WI38 (cell line): ENCODE measurements at regions not wholly inside any gene's neighbourhood (a gene's known extent, or its start where the extent isn't known, plus 50 kb on each side); places are given as distances from the start of the nearest gene placed in this dataset.
"Not testable (repeated sequence)": the region's sequence is repeated elsewhere in the genome, so short reads cannot be mapped to it uniquely, and the experiment has no call there.

Source experiments
- H3K4me3 ChIP-seq: 2 replicates; pipeline ENCODE4 v1.5.1; 2011; ENCODE audit warnings: low read depth, mild to moderate bottlenecking, control low read depth, low read length
- TF ChIP-seq, protein P1 (sequence below): IDR thresholded peaks from 2 replicates; pipeline ENCODE4 v1.5.1; 2012; ENCODE audit warnings: low read depth, mild to moderate bottlenecking, control low read depth, low read length

DNA sequence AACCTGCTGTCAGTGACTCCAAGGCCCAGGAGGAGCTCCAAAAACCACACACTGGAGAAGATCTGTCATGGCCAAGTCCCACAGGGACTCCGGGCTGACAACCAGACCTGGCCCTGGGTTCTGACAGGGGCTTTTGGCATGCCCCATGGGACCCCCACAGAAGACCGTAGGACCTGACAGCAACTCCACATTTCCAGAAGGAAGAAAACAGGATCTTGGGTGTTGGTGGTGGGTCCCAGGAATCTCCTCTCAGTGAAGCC is 275.9 kb upstream of the HS6ST1 start:
- no peak overlapping the region for H3K4me3 ChIP-seq
- TF ChIP-seq, protein P1, sequence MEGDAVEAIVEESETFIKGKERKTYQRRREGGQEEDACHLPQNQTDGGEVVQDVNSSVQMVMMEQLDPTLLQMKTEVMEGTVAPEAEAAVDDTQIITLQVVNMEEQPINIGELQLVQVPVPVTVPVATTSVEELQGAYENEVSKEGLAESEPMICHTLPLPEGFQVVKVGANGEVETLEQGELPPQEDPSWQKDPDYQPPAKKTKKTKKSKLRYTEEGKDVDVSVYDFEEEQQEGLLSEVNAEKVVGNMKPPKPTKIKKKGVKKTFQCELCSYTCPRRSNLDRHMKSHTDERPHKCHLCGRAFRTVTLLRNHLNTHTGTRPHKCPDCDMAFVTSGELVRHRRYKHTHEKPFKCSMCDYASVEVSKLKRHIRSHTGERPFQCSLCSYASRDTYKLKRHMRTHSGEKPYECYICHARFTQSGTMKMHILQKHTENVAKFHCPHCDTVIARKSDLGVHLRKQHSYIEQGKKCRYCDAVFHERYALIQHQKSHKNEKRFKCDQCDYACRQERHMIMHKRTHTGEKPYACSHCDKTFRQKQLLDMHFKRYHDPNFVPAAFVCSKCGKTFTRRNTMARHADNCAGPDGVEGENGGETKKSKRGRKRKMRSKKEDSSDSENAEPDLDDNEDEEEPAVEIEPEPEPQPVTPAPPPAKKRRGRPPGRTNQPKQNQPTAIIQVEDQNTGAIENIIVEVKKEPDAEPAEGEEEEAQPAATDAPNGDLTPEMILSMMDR = no peak

DNA sequence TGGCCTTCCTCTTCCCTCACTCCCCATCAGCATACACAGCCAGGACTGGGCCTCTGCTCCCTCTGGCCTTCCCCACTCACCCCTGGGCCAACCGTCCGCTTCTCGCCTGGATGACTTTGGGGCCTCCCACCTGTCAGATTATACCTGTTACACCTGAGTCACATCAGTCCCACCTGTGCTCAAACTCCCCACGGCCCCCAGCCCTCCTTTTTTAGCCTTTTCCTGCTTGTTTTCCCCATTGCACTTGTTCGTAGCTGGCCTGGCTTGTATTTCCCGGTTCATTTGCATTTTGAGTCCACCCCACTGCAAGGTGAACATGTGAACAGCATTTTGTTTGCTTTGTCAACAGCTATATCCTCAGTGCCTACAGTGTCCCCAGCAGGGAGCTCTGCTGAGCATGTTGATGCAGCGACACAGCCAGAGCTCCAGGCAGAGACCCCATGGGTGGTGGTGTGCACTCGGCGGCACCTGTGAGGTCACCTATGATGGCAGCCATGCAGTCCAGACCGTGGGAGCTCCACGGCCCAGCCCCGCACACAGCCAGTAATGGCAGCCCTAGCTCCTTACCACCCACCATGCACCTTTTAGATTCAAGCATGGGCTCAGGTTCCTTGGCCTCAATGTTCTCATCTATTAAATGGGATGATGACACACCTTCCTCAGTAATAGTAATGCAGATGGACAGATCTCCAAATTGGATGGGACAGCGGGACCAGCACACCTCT is 276.4 kb upstream of the HS6ST1 start:
- TF ChIP-seq, protein P1 = no peak
- no peak overlapping the region for H3K4me3 ChIP-seq

DNA sequence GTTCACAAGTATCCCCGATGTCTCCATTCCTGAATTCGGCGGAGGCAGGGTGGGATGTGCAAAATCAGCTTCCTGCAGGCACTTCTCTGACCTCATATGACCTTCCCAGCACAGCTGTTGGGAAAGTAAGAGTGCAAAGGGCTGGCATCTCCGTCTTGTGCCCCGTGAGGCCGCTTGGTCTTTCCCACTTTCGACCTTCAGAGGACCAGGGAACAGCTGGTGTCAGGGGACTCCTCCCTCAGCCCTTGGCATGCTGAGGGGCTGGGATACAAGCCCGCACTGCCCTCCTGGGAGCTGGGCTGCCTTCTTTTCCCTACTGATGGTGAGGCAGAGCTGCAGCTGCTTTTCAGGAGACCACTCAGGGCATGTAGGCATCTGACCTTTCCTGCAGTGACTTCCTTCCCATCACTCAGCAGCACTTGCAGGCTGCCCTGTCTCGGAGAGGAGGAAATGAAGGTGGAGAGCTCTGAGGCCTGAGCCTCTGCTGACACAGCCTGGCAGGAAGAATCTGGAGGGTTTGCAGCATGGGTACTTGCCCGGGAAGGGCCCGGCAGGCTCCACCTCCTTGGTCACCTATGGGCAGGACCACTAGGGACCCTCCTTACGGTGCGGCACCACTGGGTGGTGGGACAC is 277.2 kb upstream of the HS6ST1 start:
- no peak overlapping the region for H3K4me3 ChIP-seq
- TF ChIP-seq, protein P1 = no peak

GRCh38 chr2:128596396-128597120 is 277.9 kb upstream of the HS6ST1 start:
- H3K4me3 ChIP-seq = no peak overlapping the region
- TF ChIP-seq, protein P1 = no peak

DNA sequence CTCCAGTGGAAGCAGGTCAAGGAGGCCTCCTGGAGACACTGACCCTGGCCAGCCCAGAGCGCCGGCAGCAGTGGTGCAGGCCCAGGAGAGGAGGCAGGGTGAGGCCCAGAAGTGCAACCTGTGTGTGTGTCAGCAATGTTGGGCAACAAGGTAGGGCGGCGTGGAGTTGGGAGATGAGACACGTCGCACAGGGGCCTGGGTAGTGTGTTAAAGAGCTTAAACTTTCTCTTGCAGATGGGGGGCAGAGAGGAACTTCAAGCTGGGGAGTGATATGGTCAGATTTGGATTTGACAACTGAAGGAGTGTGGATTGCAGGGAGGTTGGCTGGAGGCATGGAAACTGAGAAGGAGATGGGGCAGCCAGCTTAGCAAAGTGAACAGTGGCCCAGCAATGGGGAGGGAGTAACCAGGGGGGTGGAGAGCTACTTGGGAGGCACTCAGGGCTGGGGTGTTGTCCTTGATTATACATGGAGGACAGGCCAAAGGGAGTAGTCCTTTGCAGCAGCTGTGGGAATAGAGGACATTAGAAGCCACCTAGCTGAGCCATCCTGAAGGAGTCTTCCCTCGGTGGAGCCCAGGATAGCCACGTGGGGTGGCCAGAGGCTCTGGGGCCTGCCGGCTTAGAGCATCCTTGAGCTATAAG is 278.6 kb upstream of the HS6ST1 start:
- TF ChIP-seq, protein P1 = no peak

GRCh38 chr2:128598260-128598659 is 279.6 kb upstream of the HS6ST1 start:
- not testable (repeated sequence) for H3K4me3 ChIP-seq

More for the DNA sequence above, 278.6 kb upstream of the HS6ST1 start:
- H3K4me3 ChIP-seq = no peak overlapping the region

- TF ChIP-seq, protein P1 = no peak
- H3K4me3 ChIP-seq = no peak overlapping the region
Measured at GRCh38 chr2:128598862-128599441, 280.3 kb upstream of the HS6ST1 start.
